DMS53 treated with DMSO at 0.1 percent for 48 hours (cell line): ENCODE measurements at regions not wholly inside any gene's neighbourhood (a gene's known extent, or its start where the extent isn't known, plus 50 kb on each side); places are given as distances from the start of the nearest gene placed in this dataset.

Source experiments
- DNase-seq: peaks from one replicate; lab custom pipeline; 2025; ENCODE audit not compliant: unreplicated experiment; lab: John Stamatoyannopoulos, UW

- no peak for DNase-seq
Measured at GRCh38 chr14:38777401-38777800, 325.6 kb downstream of the SEC23A start.

GRCh38 chr14:38775986-38776385 is 327.0 kb downstream of the SEC23A start:
- DNase-seq = no peak

GRCh38 chr14:38774162-38774561 is 328.9 kb downstream of the SEC23A start:
- DNase-seq = no peak

- DNase-seq = no peak
Measured at GRCh38 chr14:38770251-38770650, 332.8 kb downstream of the SEC23A start.

- no peak for DNase-seq
Measured at GRCh38 chr14:38762845-38763244, 340.2 kb downstream of the SEC23A start.

- no peak for DNase-seq
Measured at GRCh38 chr14:38762426-38762825, 340.6 kb downstream of the SEC23A start.

GRCh38 chr14:38761033-38761432 is 342.0 kb downstream of the SEC23A start:
- no peak for DNase-seq

GRCh38 chr14:38758661-38759060 is 344.4 kb downstream of the SEC23A start:
- no peak for DNase-seq

GRCh38 chr14:38755036-38755435 is 348.0 kb downstream of the SEC23A start:
- DNase-seq = no peak

GRCh38 chr14:38752750-38753149 is 350.3 kb downstream of the SEC23A start:
- no peak for DNase-seq

- no peak for DNase-seq
Measured at GRCh38 chr14:38752341-38752740, 350.7 kb downstream of the SEC23A start.

- no peak for DNase-seq
Measured at GRCh38 chr14:38751459-38751858, 351.6 kb downstream of the SEC23A start.

GRCh38 chr14:38749936-38750335 is 353.1 kb downstream of the SEC23A start:
- no peak for DNase-seq

- DNase-seq = no peak
Measured at GRCh38 chr14:38745861-38746260, 357.2 kb downstream of the SEC23A start.

GRCh38 chr14:38743966-38744584 is 359.0 kb downstream of the SEC23A start:
- no peak for DNase-seq

- no peak for DNase-seq
Measured at GRCh38 chr14:38737686-38738407, 365.2 kb downstream of the SEC23A start.

- DNase-seq = no peak
Measured at GRCh38 chr14:38735005-38735404, 368.0 kb downstream of the SEC23A start.

- no peak for DNase-seq
Measured at GRCh38 chr14:38731962-38732361, 371.1 kb downstream of the SEC23A start.

- DNase-seq = no peak
Measured at GRCh38 chr14:38730420-38730819, 372.6 kb downstream of the SEC23A start.

GRCh38 chr14:38727731-38728130 is 375.3 kb downstream of the SEC23A start:
- DNase-seq = no peak

- no peak for DNase-seq
Measured at GRCh38 chr14:38724621-38725020, 378.4 kb downstream of the SEC23A start.

- no peak for DNase-seq
Measured at GRCh38 chr14:38723959-38724358, 379.1 kb downstream of the SEC23A start.

GRCh38 chr14:38723277-38723676 is 379.8 kb downstream of the SEC23A start:
- no peak for DNase-seq
